Fibroblast of skin of right quadriceps (primary cell): ENCODE measurements at regions not wholly inside any gene's neighbourhood (a gene's known extent, or its start where the extent isn't known, plus 50 kb on each side); places are given as distances from the start of the nearest gene placed in this dataset.
A peak's percentile ranks its signal among the peaks of the same experiment; 100 is the strongest.

Source experiments
- DNase-seq: peaks from one replicate; pipeline ENCODE4 v3.0.0-alpha.2; 2013

- no peak for DNase-seq
These were observed 588.9 kb upstream of the CADM1 start for GRCh38 chr11:116093065-116093464.

- DNase-seq: no peak
These were observed 582.2 kb upstream of the CADM1 start for GRCh38 chr11:116086426-116086825.

GRCh38 chr11:116085031-116085635, 580.9 kb upstream of the CADM1 start:
- no peak for DNase-seq

- no peak for DNase-seq
These were observed 580.3 kb upstream of the CADM1 start for GRCh38 chr11:116084511-116084910.

GRCh38 chr11:116082256-116082655, 578.0 kb upstream of the CADM1 start:
- DNase-seq: no peak

- DNase-seq: no peak
These were observed 575.4 kb upstream of the CADM1 start for GRCh38 chr11:116079580-116079979.

- DNase-seq: no peak
These were observed 573.9 kb upstream of the CADM1 start for GRCh38 chr11:116078101-116078591.

- no peak for DNase-seq
These were observed 572.9 kb upstream of the CADM1 start for GRCh38 chr11:116077092-116077491.

GRCh38 chr11:116073854-116074837, 569.9 kb upstream of the CADM1 start:
- peak; percentile 19 for DNase-seq

- no peak for DNase-seq
These were observed 568.6 kb upstream of the CADM1 start for GRCh38 chr11:116072601-116073410.

GRCh38 chr11:116072133-116072532, 567.9 kb upstream of the CADM1 start:
- DNase-seq: no peak

GRCh38 chr11:116071241-116071640, 567.0 kb upstream of the CADM1 start:
- DNase-seq: no peak

- DNase-seq: peak; percentile 25
These were observed 566.3 kb upstream of the CADM1 start for GRCh38 chr11:116070520-116070919.

- DNase-seq: no peak
These were observed 562.6 kb upstream of the CADM1 start for GRCh38 chr11:116066777-116067176.

- no peak for DNase-seq
These were observed 561.8 kb upstream of the CADM1 start for GRCh38 chr11:116065986-116066385.

- DNase-seq: no peak
These were observed 561.1 kb upstream of the CADM1 start for GRCh38 chr11:116065191-116065895.

GRCh38 chr11:116062490-116063171, 558.4 kb upstream of the CADM1 start:
- DNase-seq: no peak

GRCh38 chr11:116062129-116062489, 557.9 kb upstream of the CADM1 start:
- no peak for DNase-seq

- no peak for DNase-seq
These were observed 557.1 kb upstream of the CADM1 start for GRCh38 chr11:116061322-116061721.

- no peak for DNase-seq
These were observed 555.7 kb upstream of the CADM1 start for GRCh38 chr11:116059919-116060318.

- DNase-seq: no peak
These were observed 552.8 kb upstream of the CADM1 start for GRCh38 chr11:116057000-116057399.

- no peak for DNase-seq
These were observed 550.8 kb upstream of the CADM1 start for GRCh38 chr11:116055064-116055463.
